ENCODE measurements at regions not wholly inside any gene's neighbourhood (a gene's known extent, or its start where the extent isn't known, plus 50 kb on each side); places are given as distances from the start of the nearest gene placed in this dataset.

- TF ChIP-seq POLR2A (IDR thresholded peaks at IDR 0.05; ENCODE audit: low read depth, low read length): no peak
- no peak for TF ChIP-seq CTCF (IDR thresholded peaks at IDR 0.05; ENCODE audit: extremely low read depth in 1 of 2, insufficient read depth in 1 of 2, low read depth in 1 of 2, low read length in 2 of 2)
- no peak for TF ChIP-seq EZH2 (IDR thresholded peaks at IDR 0.05; ENCODE audit: borderline replicate concordance, low read depth, low read length, severe bottlenecking)
- no peak for TF ChIP-seq POLR2AphosphoS5 (IDR thresholded peaks at IDR 0.05; ENCODE audit: insufficient read depth, low read depth, low read length)
- no peak for TF ChIP-seq MYC (IDR thresholded peaks at IDR 0.05; ENCODE audit: low read depth, low read length)
- no peak for TF ChIP-seq GATA2 (IDR thresholded peaks at IDR 0.05; ENCODE audit: insufficient read depth, insufficient read length, low read depth, low read length)
- no peak for TF ChIP-seq MAX (IDR thresholded peaks at IDR 0.05; ENCODE audit: insufficient read depth, insufficient read length)
- no peak for TF ChIP-seq JUN (IDR thresholded peaks at IDR 0.05; ENCODE audit: borderline replicate concordance, insufficient read depth, insufficient read length, low read depth)
These were observed 59.2 kb upstream of the SPRY4 start for GRCh38 chr5:142384014-142384413.
